ENCODE measurements at regions not wholly inside any gene's neighbourhood (a gene's known extent, or its start where the extent isn't known, plus 50 kb on each side); places are given as distances from the start of the nearest gene placed in this dataset.
"Not testable (repeated sequence)": the region's sequence is repeated elsewhere in the genome, so short reads cannot be mapped to it uniquely, and the experiment has no call there.

- no peak overlapping the region for H3K9ac ChIP-seq (ENCODE audit: low read length)
- no peak overlapping the region for H3K27ac ChIP-seq (ENCODE audit: low read depth, low read length)
- H3K36me3 ChIP-seq (ENCODE audit: control insufficient read depth, insufficient read depth, low read length), result no peaks in the 10 kb centered on the region
- H3K4me1 ChIP-seq (ENCODE audit: control insufficient read depth, insufficient read depth, low read length), result no peaks in the 10 kb centered on the region
- no peak overlapping the region for H3K4me3 ChIP-seq (ENCODE audit: low read length)
- no peaks in the 10 kb centered on the region for H3K27me3 ChIP-seq (ENCODE audit: control insufficient read depth, insufficient read depth, low read length)
Observed at GRCh38 chr2:122322815-122323214, 567.4 kb downstream of the TSN start.

- H3K27ac ChIP-seq (ENCODE audit: low read depth, low read length), result no peak overlapping the region
- H3K4me1 ChIP-seq (ENCODE audit: control insufficient read depth, insufficient read depth, low read length), result no peaks in the 10 kb centered on the region
- no peak overlapping the region for H3K9ac ChIP-seq (ENCODE audit: low read length)
- H3K4me3 ChIP-seq (ENCODE audit: low read length), result no peak overlapping the region
- H3K36me3 ChIP-seq (ENCODE audit: control insufficient read depth, insufficient read depth, low read length), result no peaks in the 10 kb centered on the region
- H3K27me3 ChIP-seq (ENCODE audit: control insufficient read depth, insufficient read depth, low read length), result no peaks in the 10 kb centered on the region
Observed at GRCh38 chr2:122323927-122324326, 568.5 kb downstream of the TSN start.

- Histone ChIP-seq H3K4me1 (ENCODE audit: control insufficient read depth, insufficient read depth, low read length) (no peaks in the 10 kb centered on the region), H3K36me3 (ENCODE audit: control insufficient read depth, insufficient read depth, low read length) (no peaks in the 10 kb centered on the region), H3K27me3 (ENCODE audit: control insufficient read depth, insufficient read depth, low read length) (no peaks in the 10 kb centered on the region), H3K9ac (ENCODE audit: low read length) (no peak overlapping the region), H3K27ac (ENCODE audit: low read depth, low read length) (no peak overlapping the region), H3K4me3 (ENCODE audit: low read length) (no peak overlapping the region)
Observed at GRCh38 chr2:122326471-122326870, 571.0 kb downstream of the TSN start.

- H3K9ac ChIP-seq (ENCODE audit: low read length), result no peak overlapping the region
- H3K4me3 ChIP-seq (ENCODE audit: low read length), result no peak overlapping the region
- no peaks in the 10 kb centered on the region for H3K27me3 ChIP-seq (ENCODE audit: control insufficient read depth, insufficient read depth, low read length)
- no peaks in the 10 kb centered on the region for H3K4me1 ChIP-seq (ENCODE audit: control insufficient read depth, insufficient read depth, low read length)
- no peak overlapping the region for H3K27ac ChIP-seq (ENCODE audit: low read depth, low read length)
- no peaks in the 10 kb centered on the region for H3K36me3 ChIP-seq (ENCODE audit: control insufficient read depth, insufficient read depth, low read length)
Observed at GRCh38 chr2:122328816-122329215, 573.4 kb downstream of the TSN start.

GRCh38 chr2:122329278-122329677 is 573.8 kb downstream of the TSN start:
- no peaks in the 10 kb centered on the region for H3K36me3 ChIP-seq (ENCODE audit: control insufficient read depth, insufficient read depth, low read length)
- no peak overlapping the region for H3K27ac ChIP-seq (ENCODE audit: low read depth, low read length)
- H3K4me1 ChIP-seq (ENCODE audit: control insufficient read depth, insufficient read depth, low read length), result no peaks in the 10 kb centered on the region
- no peak overlapping the region for H3K9ac ChIP-seq (ENCODE audit: low read length)
- no peaks in the 10 kb centered on the region for H3K27me3 ChIP-seq (ENCODE audit: control insufficient read depth, insufficient read depth, low read length)
- H3K4me3 ChIP-seq (ENCODE audit: low read length), result no peak overlapping the region

- no peaks in the 10 kb centered on the region for H3K36me3 ChIP-seq (ENCODE audit: control insufficient read depth, insufficient read depth, low read length)
- no peak overlapping the region for H3K27ac ChIP-seq (ENCODE audit: low read depth, low read length)
- no peak overlapping the region for H3K4me3 ChIP-seq (ENCODE audit: low read length)
- no peaks in the 10 kb centered on the region for H3K27me3 ChIP-seq (ENCODE audit: control insufficient read depth, insufficient read depth, low read length)
- no peak overlapping the region for H3K9ac ChIP-seq (ENCODE audit: low read length)
- no peaks in the 10 kb centered on the region for H3K4me1 ChIP-seq (ENCODE audit: control insufficient read depth, insufficient read depth, low read length)
Observed at GRCh38 chr2:122333932-122334331, 578.5 kb downstream of the TSN start.

- no peaks in the 10 kb centered on the region for H3K27me3 ChIP-seq (ENCODE audit: control insufficient read depth, insufficient read depth, low read length)
- no peak overlapping the region for H3K27ac ChIP-seq (ENCODE audit: low read depth, low read length)
- H3K4me1 ChIP-seq (ENCODE audit: control insufficient read depth, insufficient read depth, low read length), result no peaks in the 10 kb centered on the region
- H3K4me3 ChIP-seq (ENCODE audit: low read length), result no peak overlapping the region
- no peaks in the 10 kb centered on the region for H3K36me3 ChIP-seq (ENCODE audit: control insufficient read depth, insufficient read depth, low read length)
- H3K9ac ChIP-seq (ENCODE audit: low read length), result no peak overlapping the region
Observed at GRCh38 chr2:122338000-122338399, 582.5 kb downstream of the TSN start.

GRCh38 chr2:122340246-122340645 is 584.8 kb downstream of the TSN start:
- Histone ChIP-seq H3K9ac (ENCODE audit: low read length) (no peak overlapping the region), H3K27me3 (ENCODE audit: control insufficient read depth, insufficient read depth, low read length) (no peaks in the 10 kb centered on the region), H3K27ac (ENCODE audit: low read depth, low read length) (no peak overlapping the region), H3K36me3 (ENCODE audit: control insufficient read depth, insufficient read depth, low read length) (no peaks in the 10 kb centered on the region), H3K4me3 (ENCODE audit: low read length) (no peak overlapping the region), H3K4me1 (ENCODE audit: control insufficient read depth, insufficient read depth, low read length) (no peaks in the 10 kb centered on the region)

GRCh38 chr2:122341007-122341406 is 585.6 kb downstream of the TSN start:
- Histone ChIP-seq H3K36me3 (ENCODE audit: control insufficient read depth, insufficient read depth, low read length) (no peaks in the 10 kb centered on the region), H3K4me1 (ENCODE audit: control insufficient read depth, insufficient read depth, low read length) (no peaks in the 10 kb centered on the region), H3K9ac (ENCODE audit: low read length) (no peak overlapping the region), H3K27me3 (ENCODE audit: control insufficient read depth, insufficient read depth, low read length) (no peaks in the 10 kb centered on the region), H3K4me3 (ENCODE audit: low read length) (no peak overlapping the region), H3K27ac (ENCODE audit: low read depth, low read length) (no peak overlapping the region)

GRCh38 chr2:122352151-122352550 is 596.7 kb downstream of the TSN start:
- not testable (repeated sequence) for H3K9ac ChIP-seq (ENCODE audit: low read length)

GRCh38 chr2:122357998-122358397 is 602.5 kb downstream of the TSN start:
- Histone ChIP-seq H3K27me3 (ENCODE audit: control insufficient read depth, insufficient read depth, low read length) (no peaks in the 10 kb centered on the region), H3K27ac (ENCODE audit: low read depth, low read length) (no peak overlapping the region), H3K4me1 (ENCODE audit: control insufficient read depth, insufficient read depth, low read length) (no peaks in the 10 kb centered on the region), H3K4me3 (ENCODE audit: low read length) (no peak overlapping the region), H3K36me3 (ENCODE audit: control insufficient read depth, insufficient read depth, low read length) (no peaks in the 10 kb centered on the region), H3K9ac (ENCODE audit: low read length) (no peak overlapping the region)

More at GRCh38 chr2:122352151-122352550, 596.7 kb downstream of the TSN start:
- not testable (repeated sequence) for H3K27ac ChIP-seq (ENCODE audit: low read depth, low read length); H3K27me3 ChIP-seq (ENCODE audit: control insufficient read depth, insufficient read depth, low read length); H3K4me1 ChIP-seq (ENCODE audit: control insufficient read depth, insufficient read depth, low read length); H3K36me3 ChIP-seq (ENCODE audit: control insufficient read depth, insufficient read depth, low read length); H3K4me3 ChIP-seq (ENCODE audit: low read length)

- Histone ChIP-seq H3K27me3 (ENCODE audit: control insufficient read depth, insufficient read depth, low read length) (no peaks in the 10 kb centered on the region), H3K4me1 (ENCODE audit: control insufficient read depth, insufficient read depth, low read length) (no peaks in the 10 kb centered on the region), H3K27ac (ENCODE audit: low read depth, low read length) (no peak overlapping the region), H3K4me3 (ENCODE audit: low read length) (no peak overlapping the region), H3K36me3 (ENCODE audit: control insufficient read depth, insufficient read depth, low read length) (no peaks in the 10 kb centered on the region), H3K9ac (ENCODE audit: low read length) (no peak overlapping the region)
Observed at GRCh38 chr2:122358729-122359128, 603.3 kb downstream of the TSN start.

GRCh38 chr2:122363885-122364284 is 608.4 kb downstream of the TSN start:
- H3K27me3 ChIP-seq (ENCODE audit: control insufficient read depth, insufficient read depth, low read length), result no peaks in the 10 kb centered on the region

More at GRCh38 chr2:122363885-122364284, 608.4 kb downstream of the TSN start:
- no peaks in the 10 kb centered on the region for H3K36me3 ChIP-seq (ENCODE audit: control insufficient read depth, insufficient read depth, low read length)
- no peak overlapping the region for H3K4me3 ChIP-seq (ENCODE audit: low read length)
- no peaks in the 10 kb centered on the region for H3K4me1 ChIP-seq (ENCODE audit: control insufficient read depth, insufficient read depth, low read length)
- H3K9ac ChIP-seq (ENCODE audit: low read length), result no peak overlapping the region
- no peak overlapping the region for H3K27ac ChIP-seq (ENCODE audit: low read depth, low read length)

Data from rectal smooth muscle tissue (tissue), 1 donor.